GM12891 (cell line): ENCODE measurements at regions not wholly inside any gene's neighbourhood (a gene's known extent, or its start where the extent isn't known, plus 50 kb on each side); places are given as distances from the start of the nearest gene placed in this dataset.

Experiments used
- POLR2A ChIP-seq: IDR thresholded peaks from 2 replicates; pipeline ENCODE4 v1.6.1; 2011; ENCODE audit warnings: low read depth, low read length, control low read depth
- TAF1 ChIP-seq: IDR thresholded peaks from 2 replicates; pipeline ENCODE4 v1.6.1; 2011; ENCODE audit warnings: low read depth, low read length, control low read depth

DNA sequence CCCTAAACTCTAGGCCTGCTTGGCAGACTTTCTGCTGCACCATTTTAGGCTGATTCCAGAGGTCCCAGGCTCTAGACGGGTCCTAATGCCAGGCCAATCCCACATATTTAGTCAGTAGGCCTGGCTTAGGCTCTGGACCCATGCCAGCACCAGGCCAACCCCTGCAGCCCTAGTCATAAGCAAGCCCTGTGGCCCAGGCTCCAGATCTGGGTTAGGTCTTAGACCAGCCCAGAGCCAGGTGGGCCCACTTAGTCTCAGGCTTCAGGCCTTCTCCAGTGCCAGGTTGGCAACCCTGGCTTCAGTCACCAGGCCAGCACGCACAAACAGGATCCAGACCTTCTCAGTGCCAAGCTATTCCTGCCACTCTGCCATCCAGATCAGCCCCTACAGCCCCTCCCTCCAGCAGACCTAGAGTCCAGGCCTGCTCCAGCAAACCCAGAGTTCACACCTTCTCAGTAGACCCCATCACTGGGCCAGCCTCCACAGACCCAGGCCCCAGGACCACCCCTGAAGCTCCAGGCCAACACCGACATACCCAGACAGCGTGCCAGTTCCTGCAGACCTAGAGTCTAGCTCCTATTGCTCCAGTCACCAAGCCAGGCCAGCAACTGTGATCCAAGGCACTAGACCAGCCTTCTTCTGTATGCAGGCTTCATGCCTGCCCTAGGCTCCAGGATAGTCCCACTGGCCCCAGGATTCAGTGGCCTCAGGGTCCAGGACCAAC lies 467.6 kb downstream of the RWDD3 start:
- no peak for TF ChIP-seq POLR2A
- no peak for TF ChIP-seq TAF1
